Ascending aorta (tissue), 2 donors: ENCODE measurements at regions not wholly inside any gene's neighbourhood (a gene's known extent, or its start where the extent isn't known, plus 50 kb on each side); places are given as distances from the start of the nearest gene placed in this dataset.

Source experiments
- DNase-seq, 2 donors: peaks; one replicate each; pipeline ENCODE4 v3.0.0-alpha.2; 2019; ENCODE audit warnings: low spot score in 2 of 2
- H3K27ac ChIP-seq, 2 donors: fragments of 200-600 bp; sonication (generic); one replicate each; pipeline ENCODE4 v1.5.1; 2016 to 2017; ENCODE audit warnings: mild to moderate bottlenecking in 1 of 2
- H3K27me3 ChIP-seq: fragments of 200-600 bp; sonication (generic); one replicate; pipeline ENCODE4 v1.5.1; 2017
- H3K36me3 ChIP-seq, 2 donors: fragments of 200-600 bp; sonication (generic); one replicate each; pipeline ENCODE4 v1.5.1; 2016
- H3K4me1 ChIP-seq, 2 donors: fragments of 200-600 bp; sonication (generic); one replicate each; pipeline ENCODE4 v1.5.1; 2016 to 2017; ENCODE audit warnings: mild to moderate bottlenecking in 1 of 2
- H3K4me3 ChIP-seq, 2 donors: fragments of 200-600 bp; sonication (generic); one replicate each; pipeline ENCODE4 v1.5.1; 2016 to 2017; ENCODE audit warnings: mild to moderate bottlenecking in 1 of 2
- H3K9me3 ChIP-seq, 2 donors: fragments of 200-600 bp; sonication (generic); one replicate each; pipeline ENCODE4 v1.5.1; 2016
- CTCF ChIP-seq, 3 experiments: fragments of 200-600 bp in 2 of 3; fragments of 450-650 bp in 1 of 3; sonication (generic) in 2 of 3; IDR thresholded peaks; one replicate each; pipeline ENCODE4 v1.5.1; 2016 to 2019; ENCODE audit warnings: antibody characterized with exemption in 3 of 3, mild to moderate bottlenecking in 1 of 3, moderate library complexity in 1 of 3
- intact Hi-C: fragments of 100-400 bp; cut with DNase I; formaldehyde crosslinking; loops from one replicate; pipeline ENCODE4 v1.15.1; 2023

DNA sequence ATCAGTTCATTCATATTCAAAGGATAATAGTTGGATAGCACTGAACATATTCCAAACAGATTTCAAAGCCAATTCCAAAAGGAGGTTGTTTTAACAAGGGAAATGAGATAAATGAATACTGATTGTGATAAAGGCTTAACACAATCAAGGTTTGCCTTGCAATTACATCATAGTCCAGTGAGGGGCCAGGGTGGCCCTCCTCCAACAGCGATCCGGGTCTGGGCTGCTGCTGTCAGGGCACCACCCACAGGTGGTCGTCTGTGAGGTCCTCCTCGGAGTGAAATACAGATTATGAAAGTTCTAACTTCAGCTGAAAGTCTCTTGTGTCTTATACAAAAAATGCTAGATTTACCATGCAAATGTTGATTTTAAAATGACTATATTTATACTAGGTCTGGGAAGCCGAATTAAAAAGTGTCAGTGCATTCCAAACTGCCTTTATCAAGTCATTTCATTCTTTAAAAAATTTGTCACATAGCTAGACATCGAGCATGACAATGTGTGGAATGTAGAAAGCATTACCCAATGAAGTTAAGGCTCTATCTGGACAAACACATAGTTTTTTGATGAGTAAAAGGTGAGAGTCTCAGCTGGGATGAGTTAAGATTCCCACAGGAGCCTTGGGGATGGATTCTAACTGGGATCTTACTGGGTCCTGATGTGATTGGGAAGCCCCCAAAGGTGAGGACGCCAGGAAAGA is 65.9 kb upstream of the SLC22A23 start:
- intact Hi-C loops, result no loop called here
- peaks cover 0 to 5% of the 10 kb centered on the region in 2 donors for H3K4me1 ChIP-seq
- H3K4me3 ChIP-seq, result no peak overlapping the region
- no peaks in the 10 kb centered on the region for H3K9me3 ChIP-seq
- no peak for TF ChIP-seq CTCF (IDR thresholded peaks at IDR 0.05)
- H3K36me3 ChIP-seq, result no peaks in the 10 kb centered on the region
- H3K27me3 ChIP-seq, result no peaks in the 10 kb centered on the region
- no peak for DNase-seq
- no peak overlapping the region for H3K27ac ChIP-seq

DNA sequence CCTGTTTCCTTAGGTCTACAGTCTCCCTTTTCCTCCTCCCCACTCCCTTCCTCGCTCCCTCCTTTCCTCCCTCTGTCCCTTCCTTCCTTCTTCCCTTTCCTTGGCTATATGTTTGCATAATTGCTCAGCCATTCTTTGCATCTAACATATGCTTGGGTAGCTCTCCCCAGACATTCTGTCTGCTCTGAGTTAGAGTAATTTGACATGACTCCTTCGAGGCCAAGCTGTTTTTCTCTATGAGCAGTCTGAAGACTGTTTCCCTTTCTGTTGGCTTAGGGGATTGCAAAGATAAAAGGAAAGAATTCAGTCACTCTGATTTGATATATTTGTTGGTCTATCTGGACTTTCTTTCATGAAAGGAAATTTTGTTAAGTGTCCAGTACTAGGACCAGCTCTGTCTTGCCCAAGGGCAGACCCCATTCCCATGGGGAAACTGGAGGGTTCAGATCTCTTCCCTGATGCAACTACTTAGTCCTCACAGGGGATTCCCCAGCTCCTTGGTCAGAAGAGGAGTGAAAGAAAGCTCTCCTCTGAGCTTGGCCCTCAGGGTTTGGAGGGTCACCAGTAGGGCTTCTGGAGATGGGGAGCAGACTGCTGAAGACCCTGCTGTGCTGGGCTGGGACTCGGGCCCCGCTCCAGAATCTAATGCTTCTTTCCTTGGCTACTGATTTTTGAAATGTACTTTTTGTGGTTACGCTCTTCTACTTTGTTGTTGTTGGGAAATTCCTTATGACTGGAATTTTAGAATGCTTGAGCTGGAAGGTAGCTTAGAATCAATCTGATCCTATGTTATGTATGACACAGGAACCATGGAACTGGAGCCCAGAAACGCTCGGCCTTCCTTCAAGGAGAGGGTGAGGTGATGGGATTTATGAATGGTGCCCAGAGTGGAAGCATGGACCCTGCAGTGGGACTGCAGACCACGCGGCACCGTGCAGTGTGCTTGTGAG is 63.7 kb upstream of the SLC22A23 start:
- TF ChIP-seq CTCF (IDR thresholded peaks at IDR 0.05), result no peak
- no peak for DNase-seq
- H3K4me1 ChIP-seq, result peaks cover 0 to 5% of the 10 kb centered on the region in 2 donors
- H3K27me3 ChIP-seq, result no peaks in the 10 kb centered on the region
- H3K9me3 ChIP-seq, result no peaks in the 10 kb centered on the region
- no peak overlapping the region for H3K27ac ChIP-seq
- H3K36me3 ChIP-seq, result no peaks in the 10 kb centered on the region
- no peak overlapping the region for H3K4me3 ChIP-seq
- intact Hi-C loops, result no loop called here

GRCh38 chr6:3518356-3519190 is 61.7 kb upstream of the SLC22A23 start:
- Histone ChIP-seq H3K4me1 (peaks cover 0 to 5% of the 10 kb centered on the region in 2 donors), H3K27me3 (no peaks in the 10 kb centered on the region), H3K36me3 (no peaks in the 10 kb centered on the region), H3K27ac (no peak overlapping the region), H3K9me3 (no peaks in the 10 kb centered on the region), H3K4me3 (no peak overlapping the region)
- DNase-seq, result no peak
- intact Hi-C loops, result no loop called here
- TF ChIP-seq CTCF (IDR thresholded peaks at IDR 0.05), result no peak

GRCh38 chr6:3517350-3517749 is 60.5 kb upstream of the SLC22A23 start:
- Histone ChIP-seq H3K27ac (no peak overlapping the region), H3K27me3 (no peaks in the 10 kb centered on the region), H3K4me3 (no peak overlapping the region), H3K4me1 (no peaks in the 10 kb centered on the region), H3K9me3 (no peaks in the 10 kb centered on the region), H3K36me3 (no peaks in the 10 kb centered on the region)
- intact Hi-C loops, result no loop called here
- DNase-seq, result no peak
- no peak for TF ChIP-seq CTCF (IDR thresholded peaks at IDR 0.05)

GRCh38 chr6:3516092-3516491 is 59.2 kb upstream of the SLC22A23 start:
- no peak for DNase-seq
- no peaks in the 10 kb centered on the region for H3K27me3 ChIP-seq
- no peaks in the 10 kb centered on the region for H3K4me1 ChIP-seq
- no peak overlapping the region for H3K4me3 ChIP-seq
- H3K9me3 ChIP-seq, result no peaks in the 10 kb centered on the region
- no peak for TF ChIP-seq CTCF (IDR thresholded peaks at IDR 0.05)
- intact Hi-C loops, result no loop called here
- H3K36me3 ChIP-seq, result no peaks in the 10 kb centered on the region
- no peak overlapping the region for H3K27ac ChIP-seq
